ENCODE measurements at regions not wholly inside any gene's neighbourhood (a gene's known extent, or its start where the extent isn't known, plus 50 kb on each side); places are given as distances from the start of the nearest gene placed in this dataset.

GRCh38 chr17:14436266-14436665 is 135.4 kb downstream of the HS3ST3B1 start:
- H3K36me3 ChIP-seq (replicated peaks; ENCODE audit: low read depth, low read length): no peaks in the 10 kb centered on the region
- H3K9ac ChIP-seq (ENCODE audit: low read length): no peak overlapping the region
- no peak overlapping the region for H3K4me3 ChIP-seq (ENCODE audit: low read length)
- no peaks in the 10 kb centered on the region for H4K20me1 ChIP-seq (ENCODE audit: insufficient read depth, low read length)
- H3K79me2 ChIP-seq (ENCODE audit: low read length): no peaks in the 10 kb centered on the region
- no peak overlapping the region for H2AFZ ChIP-seq (ENCODE audit: low read depth, low read length)
- H3K4me2 ChIP-seq (ENCODE audit: low read length): no peak overlapping the region
- H3K9me3 ChIP-seq (ENCODE audit: insufficient read depth, low read length): no peaks in the 10 kb centered on the region
- no peak for TF ChIP-seq EZH2phosphoT487 (IDR thresholded peaks at IDR 0.05; ENCODE audit: low read depth)
- TF ChIP-seq CTCF (IDR thresholded peaks at IDR 0.05; ENCODE audit: low read depth, low read length): no peak
- no peaks in the 10 kb centered on the region for H3K4me1 ChIP-seq (ENCODE audit: low read length)
- no peaks in the 10 kb centered on the region for H3K27me3 ChIP-seq (ENCODE audit: low read depth, low read length)
- H3K27ac ChIP-seq (ENCODE audit: low read length): no peak overlapping the region

- Histone ChIP-seq H2AFZ (ENCODE audit: low read depth, low read length) (no peak overlapping the region), H3K79me2 (ENCODE audit: low read length) (no peaks in the 10 kb centered on the region)
Observed at GRCh38 chr17:14434506-14434905, 133.6 kb downstream of the HS3ST3B1 start.

GRCh38 chr17:14432079-14432478 is 131.2 kb downstream of the HS3ST3B1 start:
- H3K27me3 ChIP-seq (ENCODE audit: low read depth, low read length): no peaks in the 10 kb centered on the region
- no peaks in the 10 kb centered on the region for H3K9me3 ChIP-seq (ENCODE audit: insufficient read depth, low read length)
- no peak overlapping the region for H3K9ac ChIP-seq (ENCODE audit: low read length)
- H4K20me1 ChIP-seq (ENCODE audit: insufficient read depth, low read length): no peaks in the 10 kb centered on the region
- H2AFZ ChIP-seq (ENCODE audit: low read depth, low read length): no peak overlapping the region
- no peaks in the 10 kb centered on the region for H3K4me1 ChIP-seq (ENCODE audit: low read length)
- H3K27ac ChIP-seq (ENCODE audit: low read length): no peak overlapping the region
- TF ChIP-seq CTCF (IDR thresholded peaks at IDR 0.05; ENCODE audit: low read depth, low read length) (no peak), EZH2phosphoT487 (IDR thresholded peaks at IDR 0.05; ENCODE audit: low read depth) (no peak)
- no peak overlapping the region for H3K4me3 ChIP-seq (ENCODE audit: low read length)
- H3K79me2 ChIP-seq (ENCODE audit: low read length): no peaks in the 10 kb centered on the region
- no peaks in the 10 kb centered on the region for H3K36me3 ChIP-seq (replicated peaks; ENCODE audit: low read depth, low read length)
- no peak overlapping the region for H3K4me2 ChIP-seq (ENCODE audit: low read length)

More at GRCh38 chr17:14434506-14434905, 133.6 kb downstream of the HS3ST3B1 start:
- no peak overlapping the region for H3K4me3 ChIP-seq (ENCODE audit: low read length)
- H3K27ac ChIP-seq (ENCODE audit: low read length): no peak overlapping the region
- no peaks in the 10 kb centered on the region for H3K27me3 ChIP-seq (ENCODE audit: low read depth, low read length)
- no peaks in the 10 kb centered on the region for H3K4me1 ChIP-seq (ENCODE audit: low read length)
- TF ChIP-seq CTCF (IDR thresholded peaks at IDR 0.05; ENCODE audit: low read depth, low read length) (no peak), EZH2phosphoT487 (IDR thresholded peaks at IDR 0.05; ENCODE audit: low read depth) (no peak)
- no peaks in the 10 kb centered on the region for H3K9me3 ChIP-seq (ENCODE audit: insufficient read depth, low read length)
- no peak overlapping the region for H3K4me2 ChIP-seq (ENCODE audit: low read length)
- no peaks in the 10 kb centered on the region for H3K36me3 ChIP-seq (replicated peaks; ENCODE audit: low read depth, low read length)
- no peaks in the 10 kb centered on the region for H4K20me1 ChIP-seq (ENCODE audit: insufficient read depth, low read length)
- no peak overlapping the region for H3K9ac ChIP-seq (ENCODE audit: low read length)

- TF ChIP-seq EZH2phosphoT487 (IDR thresholded peaks at IDR 0.05; ENCODE audit: low read depth) (no peak), CTCF (IDR thresholded peaks at IDR 0.05; ENCODE audit: low read depth, low read length) (no peak)
- Histone ChIP-seq H3K4me2 (ENCODE audit: low read length) (no peak overlapping the region), H2AFZ (ENCODE audit: low read depth, low read length) (no peak overlapping the region), H3K4me3 (ENCODE audit: low read length) (no peak overlapping the region), H3K36me3 (replicated peaks; ENCODE audit: low read depth, low read length) (no peaks in the 10 kb centered on the region), H3K4me1 (ENCODE audit: low read length) (no peaks in the 10 kb centered on the region), H3K9me3 (ENCODE audit: insufficient read depth, low read length) (no peaks in the 10 kb centered on the region), H3K27me3 (ENCODE audit: low read depth, low read length) (no peaks in the 10 kb centered on the region), H3K27ac (ENCODE audit: low read length) (no peak overlapping the region), H3K9ac (ENCODE audit: low read length) (no peak overlapping the region), H3K79me2 (ENCODE audit: low read length) (no peaks in the 10 kb centered on the region), H4K20me1 (ENCODE audit: insufficient read depth, low read length) (no peaks in the 10 kb centered on the region)
Observed at GRCh38 chr17:14429084-14429483, 128.2 kb downstream of the HS3ST3B1 start.
